GM10248 (cell line): ENCODE measurements at regions not wholly inside any gene's neighbourhood (a gene's known extent, or its start where the extent isn't known, plus 50 kb on each side); places are given as distances from the start of the nearest gene placed in this dataset.

Experiments
- CTCF ChIA-PET: fragments of 300-600 bp; sonication (Branson Sonifier 250); formaldehyde crosslinking; extraction: SDS; loops from one replicate; lab custom pipeline; 2021; ENCODE audit warnings: antibody characterized with exemption; lab: Yijun Ruan, JAX
- POLR2A ChIA-PET: fragments of 350-650 bp; sonication (Branson Sonifier 250); formaldehyde crosslinking; extraction: SDS; loops from one replicate; lab custom pipeline; 2020; ENCODE audit warnings: antibody characterized with exemption; lab: Yijun Ruan, JAX
- DNase-seq: peaks from one replicate; pipeline ENCODE4 v3.0.0; 2012; ENCODE audit errors: extremely low spot score
- CTCF ChIP-seq: IDR thresholded peaks from 2 replicates; pipeline ENCODE4 v1.5.1; 2012; ENCODE audit warnings: mild to moderate bottlenecking, low read depth; ENCODE audit errors: extremely low read depth, missing control alignments, control extremely low read depth

GRCh38 chrX:5726224-5726623 lies 502.4 kb downstream of the NLGN4X start:
- no peak for DNase-seq
- POLR2A ChIA-PET: no interaction called here
- CTCF ChIA-PET: no interaction called here
- no peak for TF ChIP-seq CTCF

DNA sequence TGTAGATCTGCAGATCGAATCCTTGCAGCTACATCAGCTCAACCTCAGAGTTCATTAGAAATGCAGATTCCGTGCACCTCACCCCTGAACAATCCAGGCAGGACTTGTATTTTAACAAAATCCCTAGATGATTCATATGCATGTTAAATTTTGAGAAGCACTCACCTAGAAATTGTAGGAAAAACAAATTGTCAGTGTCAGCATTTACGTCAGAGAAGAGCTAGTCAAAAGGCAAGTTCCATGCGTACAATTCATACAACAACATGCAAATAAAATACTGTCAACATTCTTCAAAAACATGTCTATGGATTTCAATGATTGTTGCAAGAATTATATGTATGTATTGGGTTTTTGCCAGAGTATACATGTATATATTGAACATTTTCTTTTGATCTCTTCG lies 504.5 kb downstream of the NLGN4X start:
- ChIA-PET POLR2A (no interaction called here), CTCF (no interaction called here)
- no peak for DNase-seq
- no peak for TF ChIP-seq CTCF

- no peak for DNase-seq
- ChIA-PET POLR2A (no interaction called here), CTCF (no interaction called here)
- TF ChIP-seq CTCF: no peak
Observed at GRCh38 chrX:5718651-5719050, 510.0 kb downstream of the NLGN4X start.

GRCh38 chrX:5716666-5717065 lies 512.0 kb downstream of the NLGN4X start:
- no peak for TF ChIP-seq CTCF
- no peak for DNase-seq
- ChIA-PET POLR2A (no interaction called here), CTCF (no interaction called here)

DNA sequence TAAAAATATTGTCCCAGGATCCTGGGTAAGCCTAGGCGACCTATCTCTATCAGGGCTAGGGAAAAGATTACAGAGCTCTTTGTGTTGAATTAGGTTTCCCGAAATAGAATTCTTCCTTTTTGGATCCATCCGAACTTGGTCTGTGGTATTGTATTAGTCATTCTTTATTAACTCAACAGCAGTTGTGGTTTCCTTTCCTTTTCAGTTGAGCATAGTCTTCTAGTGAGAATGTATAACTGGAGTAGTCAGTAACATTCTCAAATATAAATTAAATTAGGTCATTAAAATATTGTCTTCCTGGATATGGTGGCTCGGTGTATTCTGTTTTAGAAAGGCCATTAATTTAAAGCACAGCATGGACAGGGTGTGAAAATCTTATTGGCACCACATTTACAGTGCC lies 520.4 kb downstream of the NLGN4X start:
- POLR2A ChIA-PET: no interaction called here
- no peak for DNase-seq
- CTCF ChIA-PET: no interaction called here
- no peak for TF ChIP-seq CTCF

DNA sequence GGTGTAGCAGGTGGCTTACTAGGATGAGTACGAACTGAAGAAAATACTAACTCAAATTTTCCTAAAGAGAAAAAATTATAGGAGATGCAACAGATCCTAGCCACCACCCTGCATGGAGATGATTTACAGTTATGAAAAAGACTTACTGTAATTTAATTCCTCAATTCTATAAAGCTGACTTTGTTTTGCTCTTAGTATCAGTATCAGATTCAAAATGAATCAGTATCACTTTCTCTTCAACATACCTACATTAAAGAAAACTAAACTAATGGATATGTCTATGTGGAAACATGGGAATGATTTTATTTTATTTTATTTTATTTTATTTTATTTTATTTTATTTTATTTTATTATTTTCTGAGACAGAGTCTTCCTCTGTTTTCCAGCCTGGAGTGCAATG lies 525.8 kb downstream of the NLGN4X start:
- ChIA-PET POLR2A (no interaction called here), CTCF (no interaction called here)
- TF ChIP-seq CTCF: no peak
- no peak for DNase-seq

GRCh38 chrX:5695971-5696370 lies 532.7 kb downstream of the NLGN4X start:
- ChIA-PET CTCF (no interaction called here), POLR2A (no interaction called here)
- no peak for TF ChIP-seq CTCF
- DNase-seq: no peak
